PC-9 (cell line): ENCODE measurements at regions not wholly inside any gene's neighbourhood (a gene's known extent, or its start where the extent isn't known, plus 50 kb on each side); places are given as distances from the start of the nearest gene placed in this dataset.

Source experiments
- BruUV-seq: library from RNA; stranded (reverse); fragments of 400-500 nt; replicated peaks from 2 replicates; lab custom pipeline; 2021; lab: Mats Ljungman, UMichigan
- CTCF ChIA-PET: fragments of 300-600 bp; sonication (Branson Sonifier 250); formaldehyde crosslinking; loops from one replicate; lab custom pipeline; 2022; ENCODE audit warnings: antibody characterized with exemption; lab: Charles Lee
- POLR2A ChIA-PET: fragments of 300-600 bp; sonication (Branson Sonifier 250); formaldehyde crosslinking; loops from one replicate; lab custom pipeline; 2022; ENCODE audit warnings: antibody characterized with exemption; ENCODE audit not compliant: unreplicated experiment; lab: Charles Lee
- DNase-seq, 2 experiments: peaks; one replicate each; pipeline versions ENCODE4 v3.0.0 to v3.0.0-alpha.2; 2015 to 2022; ENCODE audit warnings: mixed read lengths in 1 of 2
- H2AFZ ChIP-seq: fragments of 200-600 bp; sonication (generic); 2 replicates; pipeline ENCODE4 v1.8.1; 2017; ENCODE audit warnings: antibody characterized with exemption
- H3F3A ChIP-seq: fragments of 200-600 bp; sonication (generic); 2 replicates; pipeline ENCODE4 v1.8.1; 2017; ENCODE audit warnings: antibody characterized with exemption, mild to moderate bottlenecking, low read depth; ENCODE audit not compliant: insufficient read depth
- H3K27ac ChIP-seq: fragments of 200-600 bp; sonication (generic); 2 replicates; pipeline ENCODE4 v1.6.1; 2016; ENCODE audit warnings: mixed run types
- H3K27me3 ChIP-seq: fragments of 200-600 bp; sonication (generic); 2 replicates; pipeline ENCODE4 v1.6.1; 2016; ENCODE audit warnings: low read depth, mixed run types; ENCODE audit not compliant: insufficient read depth
- H3K36me3 ChIP-seq: fragments of 200-600 bp; sonication (generic); 2 replicates; pipeline ENCODE4 v1.6.1; 2016; ENCODE audit warnings: low read depth, mixed run types
- H3K4me1 ChIP-seq: fragments of 200-600 bp; sonication (generic); replicated peaks from 2 replicates; pipeline ENCODE4 v1.6.1; 2016; ENCODE audit warnings: mixed run types; ENCODE audit not compliant: insufficient read depth
- H3K4me2 ChIP-seq: fragments of 200-600 bp; sonication (generic); 2 replicates; pipeline ENCODE4 v1.6.1; 2017; ENCODE audit warnings: mixed run types
- H3K4me3 ChIP-seq: fragments of 200-600 bp; sonication (generic); 2 replicates; pipeline ENCODE4 v1.6.1; 2016; ENCODE audit warnings: mixed run types
- H3K79me2 ChIP-seq: fragments of 200-600 bp; sonication (generic); 2 replicates; pipeline ENCODE4 v1.6.1; 2017; ENCODE audit warnings: low read depth, mixed run types
- H3K9me2 ChIP-seq: fragments of 200-600 bp; sonication (generic); 2 replicates; pipeline ENCODE4 v1.8.1; 2017; ENCODE audit warnings: mild to moderate bottlenecking; ENCODE audit not compliant: insufficient read depth
- H3K9me3 ChIP-seq: fragments of 200-600 bp; sonication (generic); 2 replicates; pipeline ENCODE4 v1.8.1; 2016; ENCODE audit warnings: low read depth; ENCODE audit not compliant: insufficient read depth
- H4K20me1 ChIP-seq: fragments of 200-600 bp; sonication (generic); 2 replicates; pipeline ENCODE4 v1.8.1; 2017; ENCODE audit not compliant: insufficient read depth
- CTCF ChIP-seq: fragments of 200-600 bp; sonication (generic); conservative IDR thresholded peaks from 2 replicates; pipeline ENCODE4 v1.6.1; 2017; ENCODE audit warnings: mixed run types, antibody characterized with exemption, mild to moderate bottlenecking, moderate library complexity
- EZH2 ChIP-seq: fragments of 200-600 bp; sonication (generic); IDR thresholded peaks from 2 replicates; pipeline ENCODE4 v1.8.0; 2017; ENCODE audit warnings: antibody characterized with exemption, low read depth
- intact Hi-C: fragments of 100-400 bp; cut with micrococcal nuclease; formaldehyde crosslinking; loops from one replicate; pipeline ENCODE4 v1.10.0; 2022; ENCODE audit not compliant: unreplicated experiment

GRCh38 chr1:5250336-5250735 lies 595.9 kb downstream of the AJAP1 start:
- CTCF ChIA-PET, result no interaction called here
- Histone ChIP-seq H3K27me3 (peaks cover 5% of the 10 kb centered on the region; the same call in 1 of the 2 replicates), H3K9me2 (no peaks in the 10 kb centered on the region), H3K9me3 (no peaks in the 10 kb centered on the region), H3K4me2 (no peak overlapping the region), H3F3A (no peaks in the 10 kb centered on the region), H2AFZ (no peak overlapping the region), H3K79me2 (no peaks in the 10 kb centered on the region), H3K4me1 (no peaks in the 10 kb centered on the region), H3K4me3 (no peak overlapping the region), H4K20me1 (no peaks in the 10 kb centered on the region), H3K27ac (no peak overlapping the region), H3K36me3 (no peaks in the 10 kb centered on the region)
- intact Hi-C loops, result no loop called here
- no peak for TF ChIP-seq EZH2
- TF ChIP-seq CTCF, result no peak
- BruUV-seq, result no TSS peak
- POLR2A ChIA-PET, result no interaction called here
- no peak for DNase-seq

- H2AFZ ChIP-seq, result no peak overlapping the region
- DNase-seq, result no peak
- POLR2A ChIA-PET, result no interaction called here
Measured at GRCh38 chr1:5245348-5245747, 590.9 kb downstream of the AJAP1 start.

GRCh38 chr1:5244631-5245285 lies 590.3 kb downstream of the AJAP1 start:
- intact Hi-C loops, result no loop called here
- no TSS peak for BruUV-seq
- Histone ChIP-seq H3K4me2 (no peak overlapping the region), H3K27ac (no peak overlapping the region), H3K9me2 (no peaks in the 10 kb centered on the region), H4K20me1 (no peaks in the 10 kb centered on the region), H3K9me3 (no peaks in the 10 kb centered on the region), H3F3A (no peaks in the 10 kb centered on the region), H3K27me3 (peaks cover 5% of the 10 kb centered on the region; the same call in 1 of the 2 replicates), H3K36me3 (no peaks in the 10 kb centered on the region), H3K79me2 (no peaks in the 10 kb centered on the region), H2AFZ (no peak overlapping the region), H3K4me3 (no peak overlapping the region), H3K4me1 (no peaks in the 10 kb centered on the region)
- no peak for DNase-seq
- TF ChIP-seq CTCF, result no peak
- TF ChIP-seq EZH2, result no peak
- CTCF ChIA-PET, result no interaction called here
- POLR2A ChIA-PET, result no interaction called here

More at GRCh38 chr1:5245348-5245747, 590.9 kb downstream of the AJAP1 start:
- no peaks in the 10 kb centered on the region for H3K79me2 ChIP-seq
- intact Hi-C loops, result no loop called here
- peaks cover 5% of the 10 kb centered on the region; the same call in 1 of the 2 replicates for H3K27me3 ChIP-seq
- H3K4me1 ChIP-seq, result no peaks in the 10 kb centered on the region
- H3F3A ChIP-seq, result no peaks in the 10 kb centered on the region
- no peaks in the 10 kb centered on the region for H3K9me3 ChIP-seq
- H4K20me1 ChIP-seq, result no peaks in the 10 kb centered on the region
- H3K27ac ChIP-seq, result no peak overlapping the region
- TF ChIP-seq EZH2 (no peak), CTCF (no peak)
- no TSS peak for BruUV-seq
- no peaks in the 10 kb centered on the region for H3K36me3 ChIP-seq
- H3K4me3 ChIP-seq, result no peak overlapping the region
- CTCF ChIA-PET, result no interaction called here
- no peak overlapping the region for H3K4me2 ChIP-seq
- H3K9me2 ChIP-seq, result no peaks in the 10 kb centered on the region
